ENCODE measurements at regions not wholly inside any gene's neighbourhood (a gene's known extent, or its start where the extent isn't known, plus 50 kb on each side); places are given as distances from the start of the nearest gene placed in this dataset.

- ChIA-PET POLR2A (interaction anchor here (0.8 kb wide), 1 partner anchor 142 kb away, joined by 3 read pairs; no protein-coding TSS in a partner anchor), CTCF (ENCODE audit: low intra/inter-chr PET ratio) (no interaction called here)
- FAIRE-seq = no peak
- Histone ChIP-seq H3K4me2 (ENCODE audit: insufficient read depth, low read length) (no peak overlapping the region), H3K79me2 (ENCODE audit: control insufficient read depth, insufficient read depth, low read length) (no peaks in the 10 kb centered on the region), H4K20me1 (replicated peaks; ENCODE audit: control insufficient read depth, insufficient read depth, low read length) (no peaks in the 10 kb centered on the region), H3K36me3 (ENCODE audit: control insufficient read depth, insufficient read depth, low read length) (no peaks in the 10 kb centered on the region), H2AFZ (ENCODE audit: low read depth, low read length) (no peak overlapping the region), H3K4me1 (replicated peaks in 1 of 2; ENCODE audit: control insufficient read depth in 2 of 2, insufficient read depth in 2 of 2, low read length in 2 of 2) (no peaks in the 10 kb centered on the region), H3K27ac (ENCODE audit: extremely low read depth, low read depth, low read length) (no peak overlapping the region), H3K27me3 (ENCODE audit: control insufficient read depth in 2 of 2, insufficient read depth in 2 of 2, low read length in 2 of 2) (no peaks in the 10 kb centered on the region; a peak in 2 of 5 replicates), H3K4me3 (no peak overlapping the region), H3K9me1 (ENCODE audit: control insufficient read depth, insufficient read depth, low read length) (no peaks in the 10 kb centered on the region), H3K9ac (ENCODE audit: insufficient read depth in 1 of 2, low read depth in 2 of 2, low read length in 2 of 2) (no peak overlapping the region), H3K9me3 (replicated peaks; ENCODE audit: control insufficient read depth, insufficient read depth, low read depth, low read length) (no peaks in the 10 kb centered on the region)
- DNase-seq (ENCODE audit: extremely low read depth in 1 of 4, low spot score in 3 of 4) = no peak
- ATAC-seq = no peak
- WGBS (ENCODE audit: insufficient coverage, low coverage, missing lambda C conversion rate) = 14% methylated on average over 8 of the region's 8 CpGs
- in situ Hi-C loops (cut with MboI) = no loop called here
- no TSS peak for BruUV-seq (replicated peaks)
- intact Hi-C loops (cut with micrococcal nuclease) = no loop called here
- TF ChIP-seq ZNF280A (IDR thresholded peaks at IDR 0.05; ENCODE audit: low read depth, partially characterized antibody) = no peak
- TF ChIP-seq ARNT (IDR thresholded peaks at IDR 0.05) = no peak
- TF ChIP-seq RBM22 (IDR thresholded peaks at IDR 0.05; ENCODE audit: low read depth, low read length, poor library complexity, severe bottlenecking) = no peak
- TF ChIP-seq ETV5 (CRISPR knock-in tag; IDR thresholded peaks at IDR 0.05; ENCODE audit: low read depth) = no peak
- TF ChIP-seq, protein P1, sequence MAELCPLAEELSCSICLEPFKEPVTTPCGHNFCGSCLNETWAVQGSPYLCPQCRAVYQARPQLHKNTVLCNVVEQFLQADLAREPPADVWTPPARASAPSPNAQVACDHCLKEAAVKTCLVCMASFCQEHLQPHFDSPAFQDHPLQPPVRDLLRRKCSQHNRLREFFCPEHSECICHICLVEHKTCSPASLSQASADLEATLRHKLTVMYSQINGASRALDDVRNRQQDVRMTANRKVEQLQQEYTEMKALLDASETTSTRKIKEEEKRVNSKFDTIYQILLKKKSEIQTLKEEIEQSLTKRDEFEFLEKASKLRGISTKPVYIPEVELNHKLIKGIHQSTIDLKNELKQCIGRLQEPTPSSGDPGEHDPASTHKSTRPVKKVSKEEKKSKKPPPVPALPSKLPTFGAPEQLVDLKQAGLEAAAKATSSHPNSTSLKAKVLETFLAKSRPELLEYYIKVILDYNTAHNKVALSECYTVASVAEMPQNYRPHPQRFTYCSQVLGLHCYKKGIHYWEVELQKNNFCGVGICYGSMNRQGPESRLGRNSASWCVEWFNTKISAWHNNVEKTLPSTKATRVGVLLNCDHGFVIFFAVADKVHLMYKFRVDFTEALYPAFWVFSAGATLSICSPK (IDR thresholded peaks at IDR 0.05; ENCODE audit: borderline replicate concordance) = no peak
- TF ChIP-seq, protein P2, sequence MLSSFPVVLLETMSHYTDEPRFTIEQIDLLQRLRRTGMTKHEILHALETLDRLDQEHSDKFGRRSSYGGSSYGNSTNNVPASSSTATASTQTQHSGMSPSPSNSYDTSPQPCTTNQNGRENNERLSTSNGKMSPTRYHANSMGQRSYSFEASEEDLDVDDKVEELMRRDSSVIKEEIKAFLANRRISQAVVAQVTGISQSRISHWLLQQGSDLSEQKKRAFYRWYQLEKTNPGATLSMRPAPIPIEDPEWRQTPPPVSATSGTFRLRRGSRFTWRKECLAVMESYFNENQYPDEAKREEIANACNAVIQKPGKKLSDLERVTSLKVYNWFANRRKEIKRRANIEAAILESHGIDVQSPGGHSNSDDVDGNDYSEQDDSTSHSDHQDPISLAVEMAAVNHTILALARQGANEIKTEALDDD (IDR thresholded peaks at IDR 0.05) = no peak
- TF ChIP-seq ZNF717 (CRISPR knock-in tag; IDR thresholded peaks at IDR 0.05) = no peak
- TF ChIP-seq POLR2G (IDR thresholded peaks at IDR 0.05; ENCODE audit: low read depth, low read length) = no peak
- TF ChIP-seq ZNF318 (IDR thresholded peaks at IDR 0.05; ENCODE audit: borderline replicate concordance in 1 of 2, low read depth in 1 of 2) = no peak
These were observed 76.6 kb upstream of the NRIP1 start for GRCh38 chr21:15141261-15141970.
